HepG2 (cell line): ENCODE measurements at regions not wholly inside any gene's neighbourhood (a gene's known extent, or its start where the extent isn't known, plus 50 kb on each side); places are given as distances from the start of the nearest gene placed in this dataset.

Experiments
- ATAC-seq: fragments of 200-7000 bp; cut with Tn5 transposase; 3 replicates; pipeline ENCODE4 v1.9.1; 2020; ENCODE audit warnings: mild to moderate bottlenecking, moderate library complexity
- BruUV-seq: library from RNA; stranded (reverse); fragments of 400-500 nt; replicated peaks from 2 replicates; lab custom pipeline; 2021; lab: Mats Ljungman, UMichigan
- CTCF ChIA-PET: fragments of 300-600 bp; formaldehyde crosslinking; extraction: SDS; loops from one replicate; lab custom pipeline; 2021; ENCODE audit warnings: low total read pairs, inconsistent platforms, low intra/inter-chr PET ratio; lab: Yijun Ruan, JAX
- POLR2A ChIA-PET: fragments of 350-600 bp; sonication (Branson Sonifier 250); formaldehyde crosslinking; loops from one replicate; lab custom pipeline; 2020; ENCODE audit warnings: antibody characterized with exemption, inconsistent platforms; lab: Yijun Ruan, JAX
- DNase-seq: peaks from one replicate; pipeline ENCODE4 v3.0.0-alpha.2; 2015; ENCODE audit warnings: low spot score
- FAIRE-seq: peaks from 3 replicates; lab custom pipeline; 2011; peaks lifted over from hg19 to GRCh38; lab: Jason Lieb, UNC
- H2AFZ ChIP-seq: one replicate; pipeline ENCODE4 v1.6.1; 2011; ENCODE audit warnings: low read length, inconsistent platforms
- H3K27ac ChIP-seq: fragments of 300-600 bp; 3 replicates; pipeline ENCODE4 v1.8.0; 2011; ENCODE audit warnings: mixed run types, mild to moderate bottlenecking, mixed read lengths, low read length, inconsistent platforms; ENCODE audit not compliant: insufficient read depth; ENCODE audit errors: extremely low read length
- H3K27me3 ChIP-seq, 2 experiments: fragments of 200-600 bp in 1 of 2; 2 replicates in 1 of 2; 3 replicates in 1 of 2; pipeline versions ENCODE4 v1.6.0 to v1.8.0; 2011; ENCODE audit warnings: low read length in 2 of 2, mild to moderate bottlenecking in 2 of 2, moderate library complexity in 2 of 2, inconsistent platforms in 1 of 2; ENCODE audit not compliant: insufficient read depth in 2 of 2, control insufficient read depth in 1 of 2
- H3K36me3 ChIP-seq, 2 experiments: fragments of 200-600 bp in 1 of 2; replicated peaks in 1 of 2; 2 replicates in 1 of 2; 3 replicates in 1 of 2; pipeline versions ENCODE4 v1.5.1 to v1.8.0; 2011; ENCODE audit warnings: low read length in 2 of 2, inconsistent platforms in 1 of 2; ENCODE audit not compliant: insufficient read depth in 2 of 2, control insufficient read depth in 1 of 2
- H3K4me1 ChIP-seq: 2 replicates; pipeline ENCODE4 v1.5.1; 2012; ENCODE audit warnings: low read length, inconsistent platforms; ENCODE audit not compliant: insufficient read depth
- H3K4me2 ChIP-seq: 2 replicates; pipeline ENCODE4 v1.6.0; 2011; ENCODE audit warnings: low read depth, low read length, inconsistent platforms
- H3K4me3 ChIP-seq, 3 experiments: fragments of 200-600 bp in 1 of 3; sonication (generic), shearing (Covaris generic) in 1 of 3; replicated peaks in 1 of 3; 2 replicates each; pipeline ENCODE4 v1.5.1; 2011 to 2016; ENCODE audit warnings: low read length in 3 of 3, inconsistent platforms in 2 of 3, low read depth in 2 of 3, mild to moderate bottlenecking in 2 of 3, control low read depth in 1 of 3, mixed read lengths in 1 of 3; ENCODE audit not compliant: insufficient read depth in 1 of 3
- H3K79me2 ChIP-seq: one replicate; pipeline ENCODE4 v1.6.1; 2011; ENCODE audit warnings: low read length, inconsistent platforms; ENCODE audit not compliant: insufficient read depth
- H3K9ac ChIP-seq: 2 replicates; pipeline ENCODE4 v1.6.0; 2011; ENCODE audit warnings: mild to moderate bottlenecking, low read depth, low read length, inconsistent platforms; ENCODE audit not compliant: insufficient read depth
- H3K9me3 ChIP-seq: 2 replicates; pipeline ENCODE4 v1.5.1; 2012; ENCODE audit warnings: mild to moderate bottlenecking, low read length
- H4K20me1 ChIP-seq: 2 replicates; pipeline ENCODE4 v1.6.0; 2011; ENCODE audit warnings: inconsistent platforms, mild to moderate bottlenecking, low read length, moderate library complexity; ENCODE audit not compliant: insufficient read depth
- CHD4 ChIP-seq: fragments of 200-600 bp; sonication (generic); IDR thresholded peaks from 2 replicates; pipeline ENCODE4 v1.7.0; 2017; ENCODE audit warnings: mild to moderate bottlenecking, low read length, borderline replicate concordance
- CREB1 ChIP-seq, 2 experiments: fragments of 450-650 bp in 1 of 2; IDR thresholded peaks; 2 replicates each; pipeline ENCODE4 v1.6.1; 2016 to 2017; ENCODE audit warnings: control low read depth in 1 of 2, mild to moderate bottlenecking in 1 of 2, missing compliant biosample characterization in 1 of 2, missing genetic modification characterization in 1 of 2
- FOXP4 ChIP-seq: sonication (generic); formaldehyde crosslinking; IDR thresholded peaks from 2 replicates; pipeline ENCODE4 v1.4.0; 2020; ENCODE audit warnings: missing genetic modification reagents
- KDM4B ChIP-seq: sonication (generic); formaldehyde crosslinking; IDR thresholded peaks from 2 replicates; pipeline ENCODE4 v1.4.0; 2020; ENCODE audit warnings: missing genetic modification reagents
- MAFK ChIP-seq, 2 experiments: IDR thresholded peaks in 1 of 2; conservative IDR thresholded peaks in 1 of 2; 2 replicates each; pipeline ENCODE4 v1.6.1; 2011; ENCODE audit warnings: improper control_type of control experiment in 2 of 2, low read length in 2 of 2
- MTF1 ChIP-seq: sonication (generic); formaldehyde crosslinking; IDR thresholded peaks from 2 replicates; pipeline ENCODE4 v1.5.0; 2020; ENCODE audit warnings: missing genetic modification reagents
- MXD3 ChIP-seq: IDR thresholded peaks from 2 replicates; pipeline ENCODE4 v1.6.1; 2016; ENCODE audit warnings: mild to moderate bottlenecking, missing biosample characterization, missing genetic modification reagents
- SNRNP70 ChIP-seq: fragments of 200-400 bp; formaldehyde crosslinking; IDR thresholded peaks from 2 replicates; pipeline ENCODE4 v1.6.1; 2017; ENCODE audit warnings: mild to moderate bottlenecking, low read depth, low read length, moderate library complexity
- ZNF275 ChIP-seq: sonication (generic); formaldehyde crosslinking; IDR thresholded peaks from 2 replicates; pipeline ENCODE4 v1.8.0; 2022; ENCODE audit warnings: missing genetic modification reagents, mild to moderate bottlenecking, inconsistent platforms, borderline replicate concordance
- ZNF713 ChIP-seq: sonication (generic); formaldehyde crosslinking; IDR thresholded peaks from 2 replicates; pipeline ENCODE4 v1.4.0; 2020; ENCODE audit warnings: mild to moderate bottlenecking, missing genetic modification reagents
- ZNF746 ChIP-seq: sonication (generic); formaldehyde crosslinking; IDR thresholded peaks from 2 replicates; pipeline ENCODE4 v1.8.0; 2022; ENCODE audit warnings: mild to moderate bottlenecking, missing genetic modification reagents
- ZNF83 ChIP-seq: sonication (generic); formaldehyde crosslinking; IDR thresholded peaks from 2 replicates; pipeline ENCODE4 v1.4.0; 2020; ENCODE audit warnings: missing genetic modification reagents, mild to moderate bottlenecking, borderline replicate concordance
- WGBS: methylation state at CpG from one replicate; pipeline ENCODE4 v1.1.6; 2017; ENCODE audit warnings: low lambda C conversion rate; 5-methylcytosine and 5-hydroxymethylcytosine counted together
- in situ Hi-C: cut with HindIII; loops from 2 replicates; pipeline ENCODE4 v1.10.0; 2017; ENCODE audit warnings: low pct_unique_long_range_greater_than_20kb; ENCODE audit not compliant: extremely low pct_ligation_motif_present
- intact Hi-C: fragments of 100-400 bp; cut with micrococcal nuclease; formaldehyde crosslinking; loops from one replicate; pipeline ENCODE4 v1.10.0; 2022; ENCODE audit not compliant: unreplicated experiment

GRCh38 chr12:72777806-72778205 lies 505.6 kb downstream of the TRHDE start:
- no peak overlapping the region for H3K27ac ChIP-seq
- FAIRE-seq (no peak), DNase-seq (no peak), ATAC-seq (no peak)
- no TSS peak for BruUV-seq
- H3K4me2 ChIP-seq = no peak overlapping the region
- H2AFZ ChIP-seq = no peak overlapping the region
- no peaks in the 10 kb centered on the region for H4K20me1 ChIP-seq
- no peaks in the 10 kb centered on the region for H3K36me3 ChIP-seq
- TF ChIP-seq KDM4B (CRISPR knock-in tag) = no peak
- no peaks in the 10 kb centered on the region for H3K4me1 ChIP-seq
- ChIA-PET CTCF (no interaction called here), POLR2A (no interaction called here)
- no peaks in the 10 kb centered on the region for H3K79me2 ChIP-seq
- no peak overlapping the region for H3K9ac ChIP-seq
- 4% methylated on average over 1 of the region's 1 CpG for WGBS
- intact Hi-C loops = no loop called here
- no peaks in the 10 kb centered on the region for H3K27me3 ChIP-seq
- in situ Hi-C loops = no loop called here
- peaks cover 33% of the 10 kb centered on the region for H3K9me3 ChIP-seq
- no peak overlapping the region for H3K4me3 ChIP-seq

GRCh38 chr12:72790273-72790672 lies 518.1 kb downstream of the TRHDE start:
- peaks cover 39% of the 10 kb centered on the region for H3K9me3 ChIP-seq
- FAIRE-seq = no peak
- no peak for TF ChIP-seq MTF1 (CRISPR knock-in tag)
- TF ChIP-seq FOXP4 = no peak
- no peak for TF ChIP-seq MAFK (conservative IDR thresholded peaks at IDR 0.05 in 1 of 2, IDR thresholded peaks at IDR 0.05 in 1 of 2; ENCODE audit: low read length in 2 of 2)
- no peak for TF ChIP-seq CHD4
- TF ChIP-seq SNRNP70 = no peak
- TF ChIP-seq CREB1 (IDR thresholded peaks at IDR 0.05) = no peak
- no peak for TF ChIP-seq CREB1 (CRISPR knock-in tag; IDR thresholded peaks at IDR 0.05)
- TF ChIP-seq MXD3 = no peak
- TF ChIP-seq ZNF746 (CRISPR knock-in tag) = no peak
- no peak for TF ChIP-seq ZNF275
- no peak for TF ChIP-seq ZNF83 (CRISPR knock-in tag)
- TF ChIP-seq ZNF713 (CRISPR knock-in tag) = no peak
- ChIA-PET CTCF (no interaction called here), POLR2A (no interaction called here)
- H2AFZ ChIP-seq = no peak overlapping the region
- no peaks in the 10 kb centered on the region for H3K36me3 ChIP-seq
- H3K4me3 ChIP-seq = no peak overlapping the region
- H3K27ac ChIP-seq = no peak overlapping the region
- no peak overlapping the region for H3K9ac ChIP-seq
- intact Hi-C loops (no loop called here), in situ Hi-C loops (no loop called here)
- DNase-seq = no peak
- H3K4me2 ChIP-seq = no peak overlapping the region
- ATAC-seq = no peak
- H3K27me3 ChIP-seq = no peaks in the 10 kb centered on the region
- H3K79me2 ChIP-seq = no peaks in the 10 kb centered on the region
- BruUV-seq = no TSS peak
- H3K4me1 ChIP-seq = no peaks in the 10 kb centered on the region
- no peaks in the 10 kb centered on the region for H4K20me1 ChIP-seq
- WGBS = 11% methylated on average over 1 of the region's 1 CpG
